ENCODE measurements at regions not wholly inside any gene's neighbourhood (a gene's known extent, or its start where the extent isn't known, plus 50 kb on each side); places are given as distances from the start of the nearest gene placed in this dataset.

GRCh38 chr12:87317302-87317701 lies 711.9 kb downstream of the C12orf50 start:
- no peak overlapping the region for H3K4me2 ChIP-seq (ENCODE audit: insufficient read depth, insufficient read length, low read length)
- no peaks in the 10 kb centered on the region for H3K79me2 ChIP-seq (ENCODE audit: insufficient read depth, low read length)
- no peak overlapping the region for H3K18ac ChIP-seq (ENCODE audit: insufficient read length, low read depth, low read length)
- whole genome bisulfite sequencing (ENCODE audit: extremely low coverage, insufficient read length, low lambda C conversion rate): no CpG with 5 or more reads among the region's 4 CpGs
- no peaks in the 10 kb centered on the region for H3K9me3 ChIP-seq (ENCODE audit: control insufficient read depth, low read depth, low read length)
- H3K9ac ChIP-seq (ENCODE audit: extremely low read depth, insufficient read length, low read length): no peak overlapping the region
- Mint-ChIP-seq H3K27me3 (ENCODE audit: low read depth) (no peaks in the 10 kb centered on the region), H3K36me3 (ENCODE audit: insufficient read depth in 1 of 3, low read depth in 3 of 3) (no peaks in the 10 kb centered on the region), H3K9me3 (no peaks in the 10 kb centered on the region), H3K4me1 (no peaks in the 10 kb centered on the region), H3K27ac (no peak overlapping the region), H3K4me3 (no peak overlapping the region)
- no peak overlapping the region for H4K8ac ChIP-seq (replicated peaks; ENCODE audit: insufficient read length, low read depth, low read length)
- H2BK12ac ChIP-seq (ENCODE audit: insufficient read length, low read depth, low read length): no peak overlapping the region
- no peaks in the 10 kb centered on the region for H3K27me3 ChIP-seq (ENCODE audit: insufficient read depth, low read length)
- H3K56ac ChIP-seq (ENCODE audit: insufficient read length, low read depth, low read length): no peak overlapping the region
- H3T11ph ChIP-seq (ENCODE audit: low read length): no peak overlapping the region
- H3K4ac ChIP-seq (ENCODE audit: low read depth, low read length): no peak overlapping the region
- TF ChIP-seq CTCF (conservative IDR thresholded peaks at IDR 0.05): no peak
- no peaks in the 10 kb centered on the region for H4K20me1 ChIP-seq (ENCODE audit: control insufficient read depth, insufficient read depth, insufficient read length)
- H2AK5ac ChIP-seq (ENCODE audit: insufficient read length, low read length): no peak overlapping the region
- H3K23ac ChIP-seq (ENCODE audit: insufficient read length, low read depth, low read length): no peak overlapping the region
- no peak overlapping the region for H3K27ac ChIP-seq (ENCODE audit: insufficient read length, low read depth, low read length)
- no peaks in the 10 kb centered on the region for H3K4me1 ChIP-seq (ENCODE audit: insufficient read depth, low read length)
- H2BK15ac ChIP-seq (ENCODE audit: low read depth, low read length): no peak overlapping the region
- H4K91ac ChIP-seq (ENCODE audit: insufficient read length, low read depth, low read length): no peak overlapping the region
- no peak overlapping the region for H2BK120ac ChIP-seq (ENCODE audit: low read depth, low read length, poor library complexity, severe bottlenecking)
- H3K79me1 ChIP-seq (ENCODE audit: insufficient read depth, low read depth, low read length, poor library complexity, severe bottlenecking): no peaks in the 10 kb centered on the region
- H2BK5ac ChIP-seq (ENCODE audit: insufficient read length, low read length): no peak overlapping the region
- H4K5ac ChIP-seq (ENCODE audit: insufficient read length, low read depth, low read length): no peak overlapping the region
- DNase-seq: no peak
- no peak overlapping the region for H2AFZ ChIP-seq (ENCODE audit: low read length)
- H2BK20ac ChIP-seq (ENCODE audit: low read depth, low read length, poor library complexity, severe bottlenecking): no peak overlapping the region
- no peaks in the 10 kb centered on the region for H3K23me2 ChIP-seq (ENCODE audit: insufficient read length, low read depth, low read length, poor library complexity, severe bottlenecking)
- no peak overlapping the region for H3K14ac ChIP-seq (ENCODE audit: insufficient read depth, low read length)
